GM13977 (cell line): ENCODE measurements at regions not wholly inside any gene's neighbourhood (a gene's known extent, or its start where the extent isn't known, plus 50 kb on each side); places are given as distances from the start of the nearest gene placed in this dataset.
A peak's percentile ranks its signal among the peaks of the same experiment; 100 is the strongest.

Source experiments
- DNase-seq: peaks from one replicate; pipeline ENCODE4 v3.0.0; 2012; ENCODE audit warnings: low spot score
- in situ Hi-C: fragments of 300-500 bp; cut with MboI; formaldehyde crosslinking; loops from one replicate; pipeline ENCODE4 v1.12.0; 2022; ENCODE audit warnings: low sequenced_read_pairs, low pct_unique_long_range_greater_than_20kb, mixed read lengths, inconsistent platforms; ENCODE audit not compliant: unreplicated experiment
- TF ChIP-seq, protein P1 (sequence below): IDR thresholded peaks from 2 replicates; pipeline ENCODE4 v1.5.1; 2012; ENCODE audit warnings: mild to moderate bottlenecking, control low read depth; ENCODE audit not compliant: insufficient read depth; ENCODE audit errors: extremely low read depth, missing control alignments

DNA sequence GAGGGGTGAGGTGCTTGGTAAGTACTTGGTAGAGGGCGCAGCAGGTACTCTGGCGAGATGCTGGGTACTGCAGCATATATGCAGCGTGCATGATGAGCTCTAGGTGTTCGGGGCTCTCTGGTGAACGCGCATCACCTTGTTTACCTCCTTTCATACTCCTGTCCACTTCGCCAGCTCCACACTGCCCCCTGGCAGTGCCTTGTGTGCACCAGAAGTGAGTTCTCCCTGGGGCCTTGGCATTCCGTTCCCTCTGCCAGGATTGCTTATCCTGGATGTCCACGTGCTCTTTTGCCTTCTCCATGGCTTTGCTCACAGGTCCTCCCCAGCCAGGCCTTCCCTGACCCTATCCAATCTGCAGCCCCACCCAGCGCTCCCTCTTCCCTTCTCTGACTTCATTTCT, 154.2 kb downstream of the MRM1 start:
- in situ Hi-C loops: no loop called here
- TF ChIP-seq, protein P1, sequence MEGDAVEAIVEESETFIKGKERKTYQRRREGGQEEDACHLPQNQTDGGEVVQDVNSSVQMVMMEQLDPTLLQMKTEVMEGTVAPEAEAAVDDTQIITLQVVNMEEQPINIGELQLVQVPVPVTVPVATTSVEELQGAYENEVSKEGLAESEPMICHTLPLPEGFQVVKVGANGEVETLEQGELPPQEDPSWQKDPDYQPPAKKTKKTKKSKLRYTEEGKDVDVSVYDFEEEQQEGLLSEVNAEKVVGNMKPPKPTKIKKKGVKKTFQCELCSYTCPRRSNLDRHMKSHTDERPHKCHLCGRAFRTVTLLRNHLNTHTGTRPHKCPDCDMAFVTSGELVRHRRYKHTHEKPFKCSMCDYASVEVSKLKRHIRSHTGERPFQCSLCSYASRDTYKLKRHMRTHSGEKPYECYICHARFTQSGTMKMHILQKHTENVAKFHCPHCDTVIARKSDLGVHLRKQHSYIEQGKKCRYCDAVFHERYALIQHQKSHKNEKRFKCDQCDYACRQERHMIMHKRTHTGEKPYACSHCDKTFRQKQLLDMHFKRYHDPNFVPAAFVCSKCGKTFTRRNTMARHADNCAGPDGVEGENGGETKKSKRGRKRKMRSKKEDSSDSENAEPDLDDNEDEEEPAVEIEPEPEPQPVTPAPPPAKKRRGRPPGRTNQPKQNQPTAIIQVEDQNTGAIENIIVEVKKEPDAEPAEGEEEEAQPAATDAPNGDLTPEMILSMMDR: peak; percentile 49
- peak; percentile 53 for DNase-seq

DNA sequence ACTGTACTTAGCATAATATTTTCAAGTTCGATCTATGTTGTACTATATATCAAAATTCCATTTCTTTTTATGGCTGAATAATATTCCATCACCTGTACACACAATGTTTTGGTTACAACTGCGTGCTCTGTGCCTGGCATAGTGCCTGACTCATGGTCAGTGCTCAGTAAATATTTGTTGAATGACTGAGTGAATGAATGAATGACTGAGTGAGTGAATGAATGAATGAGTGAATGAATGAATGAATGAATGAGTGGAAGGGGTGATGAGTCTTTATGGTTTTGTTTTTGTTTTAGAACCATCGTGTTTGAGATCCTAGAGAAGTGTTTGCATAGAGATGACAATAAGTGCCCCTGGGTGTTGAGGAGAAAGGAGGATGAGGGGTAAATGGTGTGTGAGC, 155.3 kb downstream of the MRM1 start:
- DNase-seq: no peak
- in situ Hi-C loops: no loop called here
- TF ChIP-seq, protein P1: no peak

DNA sequence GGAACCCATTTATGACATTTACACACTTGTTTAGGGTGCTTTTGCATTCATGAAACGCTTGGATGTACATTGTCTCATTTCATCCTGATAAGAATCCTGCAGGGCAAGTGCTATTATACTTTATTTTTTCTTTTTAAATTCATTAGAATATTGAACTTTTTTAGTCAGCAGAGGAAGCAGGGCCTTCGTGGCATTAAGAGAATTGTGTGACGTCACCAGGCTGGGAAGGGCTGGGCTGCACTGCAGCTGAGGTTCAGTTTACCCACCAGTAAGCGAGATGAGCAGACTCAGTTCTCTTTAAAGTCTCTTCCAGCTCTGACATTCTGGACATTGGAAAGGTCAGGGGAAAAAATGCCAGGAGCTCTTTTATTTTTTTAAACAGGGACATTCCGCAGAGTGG, 159.0 kb downstream of the MRM1 start:
- in situ Hi-C loops: no loop called here
- DNase-seq: no peak
- TF ChIP-seq, protein P1: no peak

DNA sequence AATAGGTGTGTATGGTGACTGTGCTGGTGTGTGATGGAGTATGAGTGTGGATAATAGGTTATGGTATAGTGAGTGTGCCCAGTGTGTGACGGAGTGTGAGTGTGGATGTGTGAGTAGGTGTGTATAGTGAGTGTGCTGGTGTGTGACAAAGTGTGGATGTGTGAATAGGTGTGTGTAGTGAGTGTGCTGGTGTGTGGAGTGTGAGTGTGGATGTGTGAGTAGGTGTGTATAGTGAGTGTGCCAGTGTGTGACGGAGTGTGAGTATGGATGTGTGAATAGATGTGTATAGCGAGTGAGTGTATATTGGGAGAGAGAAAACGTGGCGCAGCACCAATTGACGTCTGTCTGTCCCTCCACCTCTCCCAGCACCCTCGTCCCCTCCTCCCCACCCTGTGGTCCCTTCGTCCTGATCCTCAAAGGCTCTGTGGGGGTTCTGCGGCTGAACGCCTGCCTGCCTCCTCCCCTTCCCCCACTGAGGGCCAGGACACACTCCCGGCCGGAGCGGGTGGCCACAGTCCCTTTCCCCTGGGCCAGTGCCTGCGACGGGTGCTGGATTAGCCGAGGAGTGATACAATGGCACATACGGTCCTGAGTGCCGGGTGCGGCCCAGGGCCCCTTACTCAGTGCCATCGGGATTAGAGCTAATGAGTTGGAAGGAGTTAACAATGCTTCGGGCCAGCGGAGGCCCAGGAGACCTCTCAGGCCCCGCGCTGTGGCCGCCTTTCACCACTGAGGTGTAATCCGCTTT, 160.0 kb downstream of the MRM1 start:
- in situ Hi-C loops: no loop called here
- DNase-seq: no peak
- TF ChIP-seq, protein P1: no peak

DNA sequence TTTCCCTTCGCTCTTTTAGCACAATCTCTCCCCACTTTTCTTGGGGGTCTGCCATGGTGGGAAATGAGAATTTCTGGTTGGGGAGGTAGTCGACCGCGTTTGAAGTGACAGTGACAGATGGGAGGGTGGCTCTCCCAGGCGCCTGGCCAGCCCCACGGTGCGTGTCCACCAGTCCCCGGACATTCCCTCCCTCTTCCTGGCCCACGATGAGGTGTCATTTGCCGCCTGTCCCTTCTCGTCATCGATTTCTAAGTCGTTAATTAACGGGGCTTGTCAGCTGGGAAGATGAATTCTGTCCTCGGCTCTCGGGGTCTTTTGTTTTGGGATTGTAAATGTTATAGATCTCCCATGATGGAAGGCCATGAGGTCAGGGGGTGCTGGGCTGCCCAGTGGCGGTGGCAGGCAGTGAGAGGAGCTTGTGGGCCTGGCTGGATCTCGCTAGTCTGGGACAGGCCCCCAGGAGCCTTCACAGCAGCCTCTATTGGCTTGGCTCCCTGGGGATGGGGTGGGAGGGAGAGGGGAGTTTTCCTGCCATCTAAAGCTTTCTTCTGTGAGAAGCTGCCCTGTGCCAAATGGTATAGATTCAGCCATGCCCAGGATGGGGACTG, 164.2 kb downstream of the MRM1 start:
- in situ Hi-C loops: no loop called here
- TF ChIP-seq, protein P1: no peak
- DNase-seq: no peak

DNA sequence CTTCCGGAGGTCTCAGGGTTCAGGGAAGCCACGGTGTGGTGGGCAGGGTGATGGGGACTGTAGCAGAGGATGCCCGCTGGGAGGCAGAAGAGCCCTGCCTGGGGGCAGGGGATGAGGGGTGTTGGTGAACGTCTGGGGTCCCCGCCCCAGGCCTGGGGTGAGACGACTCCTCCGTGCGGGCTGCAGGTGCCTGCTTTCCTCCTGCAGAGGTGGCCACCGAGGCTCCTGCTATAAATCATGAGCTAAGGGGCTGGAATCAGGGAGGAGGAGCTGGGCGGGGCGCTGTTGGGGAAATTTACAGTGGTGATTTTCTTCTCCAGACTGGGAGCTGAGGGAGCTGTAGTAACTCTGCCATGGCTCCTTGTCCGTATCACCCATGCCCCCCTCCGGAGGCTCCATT, 167.0 kb downstream of the MRM1 start:
- in situ Hi-C loops: no loop called here
- TF ChIP-seq, protein P1: no peak
- no peak for DNase-seq
